CD4-positive, alpha-beta T cell treated with Interleukin-17A for 1 hour (primary cell): ENCODE measurements at regions not wholly inside any gene's neighbourhood (a gene's known extent, or its start where the extent isn't known, plus 50 kb on each side); places are given as distances from the start of the nearest gene placed in this dataset.

Experiments
- DNase-seq: peaks from one replicate; pipeline ENCODE4 v3.0.0-alpha.2; 2020

- no peak for DNase-seq
These were observed 325.1 kb downstream of the RRAGC start for GRCh38 chr1:38534473-38534823.

GRCh38 chr1:38533772-38534472, 325.6 kb downstream of the RRAGC start:
- DNase-seq, result no peak

DNA sequence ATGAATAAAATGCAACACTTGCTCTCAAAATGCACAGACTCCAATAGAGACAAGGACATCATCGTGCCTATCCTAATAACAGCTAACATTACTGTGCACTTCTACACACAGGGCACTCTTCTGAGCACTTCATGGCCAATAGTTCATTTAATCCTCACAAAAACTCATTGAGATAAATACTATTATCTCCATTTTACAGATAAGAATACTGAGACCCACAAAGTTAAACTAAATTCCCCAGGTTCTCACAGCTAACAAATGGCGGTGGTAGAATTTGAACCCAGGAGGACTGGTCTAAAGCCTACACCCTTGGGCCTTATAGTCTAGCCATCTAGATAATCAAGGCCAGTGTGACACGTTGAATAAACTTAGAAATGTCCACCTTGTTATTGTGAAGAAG, 328.6 kb downstream of the RRAGC start:
- no peak for DNase-seq

DNA sequence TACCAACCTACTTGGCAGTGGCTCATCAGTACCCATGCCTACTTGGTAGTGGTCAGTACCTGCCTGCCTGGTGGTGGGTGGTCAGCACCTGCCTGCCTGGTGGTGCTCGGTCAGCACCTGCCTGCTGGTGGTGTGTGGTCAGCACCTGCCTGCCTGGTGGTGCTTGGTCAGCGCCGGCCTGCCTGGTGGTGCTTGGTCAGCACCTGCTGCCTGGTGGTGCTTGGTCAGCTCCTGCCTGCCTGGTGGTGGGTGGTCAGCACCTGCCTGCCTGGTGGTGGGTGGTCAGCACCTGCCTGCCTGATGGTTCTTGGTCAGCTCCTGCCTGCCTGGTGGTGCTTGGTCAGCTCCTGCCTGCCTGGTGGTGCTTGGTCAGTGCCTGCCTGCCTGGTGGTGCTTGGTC, 329.6 kb downstream of the RRAGC start:
- no peak for DNase-seq

GRCh38 chr1:38529391-38529790, 330.2 kb downstream of the RRAGC start:
- DNase-seq, result no peak

DNA sequence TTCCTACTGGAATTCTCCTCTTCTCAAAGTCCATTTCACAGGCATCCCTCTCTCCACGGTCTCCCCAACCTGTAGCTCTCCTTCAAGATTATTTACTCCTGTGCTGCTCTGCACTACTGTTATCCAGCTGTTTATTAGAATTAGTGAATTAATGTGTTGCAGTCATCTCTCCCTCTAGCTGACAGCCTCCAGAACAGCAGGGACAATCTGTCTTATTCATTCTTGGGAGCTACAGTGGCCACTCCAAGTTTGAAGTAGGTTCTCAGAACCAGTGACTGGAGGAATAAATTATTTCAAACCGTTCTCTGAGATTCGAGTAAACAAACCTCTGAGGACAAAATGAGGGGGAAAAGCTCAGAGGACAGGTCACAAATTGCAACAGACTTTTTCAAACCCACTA, 330.9 kb downstream of the RRAGC start:
- DNase-seq, result no peak

DNA sequence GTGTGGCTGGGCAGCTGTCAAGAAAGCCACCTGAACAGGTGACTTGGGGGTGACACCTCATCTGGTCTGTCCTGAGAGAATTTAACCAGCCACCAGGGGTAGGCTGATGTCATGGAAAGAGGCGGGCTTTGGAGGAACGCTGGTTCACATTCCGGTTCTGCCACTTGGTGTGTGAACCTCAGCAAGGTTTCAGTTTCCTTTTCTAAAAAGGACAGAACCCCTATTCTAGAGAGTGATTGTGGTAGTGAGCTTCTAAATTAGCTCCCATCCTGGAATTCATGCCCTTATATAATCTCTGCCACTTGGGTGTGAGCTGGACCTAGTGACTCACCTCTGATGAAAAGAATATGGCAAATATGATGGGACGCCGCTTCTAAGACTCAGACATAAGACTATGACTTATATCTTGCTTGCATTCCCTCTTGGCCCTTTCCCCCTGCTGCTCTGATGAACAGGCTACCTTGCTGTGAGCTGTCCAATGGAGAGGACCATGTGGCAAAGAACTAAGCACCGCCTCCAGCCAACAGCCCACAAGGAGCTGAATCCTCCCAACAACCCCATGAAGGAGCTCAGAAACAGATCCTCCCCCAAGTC, 332.1 kb downstream of the RRAGC start:
- DNase-seq, result peak; percentile 50

DNA sequence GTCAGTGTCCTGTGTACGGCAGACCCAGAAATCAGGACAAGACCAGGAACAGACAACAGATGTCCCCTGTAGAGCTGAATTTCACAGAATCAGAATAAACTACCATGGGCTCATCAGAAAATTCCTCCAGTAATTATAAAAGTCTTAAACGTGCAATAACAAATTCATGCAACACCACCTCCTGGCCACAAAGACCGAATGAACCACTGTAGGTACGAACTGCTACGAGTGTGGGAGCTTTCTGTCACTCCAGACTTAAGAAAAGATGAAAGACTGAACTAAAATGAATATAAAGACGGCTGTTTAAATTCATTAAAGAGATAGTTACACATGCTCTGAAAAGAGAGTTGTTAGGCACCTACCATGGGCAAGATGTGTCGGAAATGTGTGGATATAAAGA, 333.5 kb downstream of the RRAGC start:
- no peak for DNase-seq

- no peak for DNase-seq
These were observed 334.1 kb downstream of the RRAGC start for GRCh38 chr1:38525343-38526043.

DNA sequence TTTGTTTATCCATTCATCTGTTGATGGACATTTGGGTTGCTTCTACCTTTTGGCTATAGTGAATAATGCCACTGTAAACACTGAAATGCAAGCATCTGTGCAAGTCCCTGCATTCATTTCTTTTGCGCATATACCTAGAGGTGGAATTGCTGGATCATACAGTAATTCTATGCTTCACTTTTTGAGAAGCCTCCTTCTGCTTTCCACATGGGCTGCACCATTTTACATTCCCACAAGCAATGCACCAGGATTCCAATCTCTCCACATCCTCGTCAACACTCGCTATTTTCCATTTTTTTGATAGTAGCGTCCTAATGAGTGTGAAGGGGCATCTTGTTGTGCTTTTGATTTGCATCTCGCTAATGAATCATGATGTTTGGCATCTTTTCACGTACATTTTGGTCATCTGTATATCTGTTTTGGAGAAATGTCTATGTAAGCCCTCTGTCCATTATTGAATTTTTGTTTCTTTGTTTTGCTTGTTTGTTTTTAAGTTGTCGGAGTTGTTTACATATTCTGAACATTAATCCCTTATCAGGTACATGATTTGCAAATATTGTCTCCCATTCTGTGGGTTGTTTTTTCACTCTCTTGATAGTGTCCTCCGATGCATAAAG, 335.4 kb downstream of the RRAGC start:
- no peak for DNase-seq

GRCh38 chr1:38523568-38523939, 336.0 kb downstream of the RRAGC start:
- DNase-seq, result no peak

- no peak for DNase-seq
These were observed 336.5 kb downstream of the RRAGC start for GRCh38 chr1:38522915-38523567.

- DNase-seq, result no peak
These were observed 343.0 kb downstream of the RRAGC start for GRCh38 chr1:38516560-38516959.

GRCh38 chr1:38512789-38513188, 346.8 kb downstream of the RRAGC start:
- no peak for DNase-seq

- no peak for DNase-seq
These were observed 347.4 kb downstream of the RRAGC start for GRCh38 chr1:38512024-38512767.

GRCh38 chr1:38508232-38508631, 351.3 kb downstream of the RRAGC start:
- DNase-seq, result no peak

GRCh38 chr1:38507563-38507962, 352.0 kb downstream of the RRAGC start:
- DNase-seq, result no peak

- DNase-seq, result no peak
These were observed 353.6 kb downstream of the RRAGC start for GRCh38 chr1:38505944-38506343.

- DNase-seq, result no peak
These were observed 356.8 kb downstream of the RRAGC start for GRCh38 chr1:38502758-38503157.

GRCh38 chr1:38500891-38501290, 358.7 kb downstream of the RRAGC start:
- no peak for DNase-seq

DNA sequence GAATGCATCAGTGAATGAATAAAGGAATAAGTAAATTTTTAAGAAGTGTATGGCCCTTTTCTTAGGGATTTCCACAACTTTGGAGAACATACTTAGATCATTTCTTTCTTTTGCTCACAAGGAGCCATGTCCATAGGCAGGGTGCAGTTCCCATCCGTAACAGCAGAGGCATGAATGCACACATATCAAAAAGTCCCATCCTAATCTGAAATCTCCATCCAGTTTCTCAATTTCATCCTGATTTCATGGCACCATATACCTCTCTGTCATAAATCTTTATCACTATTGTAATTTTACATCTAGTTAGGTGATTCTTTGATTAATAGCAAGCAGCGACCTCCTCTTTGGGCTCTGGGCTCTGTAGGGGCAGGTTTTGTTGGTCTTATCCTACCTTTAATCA, 359.2 kb downstream of the RRAGC start:
- DNase-seq, result no peak

- no peak for DNase-seq
These were observed 360.9 kb downstream of the RRAGC start for GRCh38 chr1:38498686-38499085.
